Stimulated activated CD4-positive, alpha-beta T cell treated with anti-CD3 and anti-CD28 coated beads, Interleukin-12 subunit alpha, Interleukin-12 subunit beta, amount 100 ng/mL, for 48 hours (primary cell): ENCODE measurements at regions not wholly inside any gene's neighbourhood (a gene's known extent, or its start where the extent isn't known, plus 50 kb on each side); places are given as distances from the start of the nearest gene placed in this dataset.
"Not testable (repeated sequence)": the region's sequence is repeated elsewhere in the genome, so short reads cannot be mapped to it uniquely, and the experiment has no call there.

Experiments
- DNase-seq, 3 donors: peaks; one replicate each; pipeline ENCODE4 v3.0.0-alpha.2; 2020; ENCODE audit warnings: low read depth in 2 of 3, low spot score in 1 of 3

- no peak for DNase-seq
These were observed 808.7 kb downstream of the XPNPEP1 start for GRCh38 chr10:109114579-109114978.

- no peak for DNase-seq
These were observed 816.7 kb downstream of the XPNPEP1 start for GRCh38 chr10:109106604-109107003.

DNA sequence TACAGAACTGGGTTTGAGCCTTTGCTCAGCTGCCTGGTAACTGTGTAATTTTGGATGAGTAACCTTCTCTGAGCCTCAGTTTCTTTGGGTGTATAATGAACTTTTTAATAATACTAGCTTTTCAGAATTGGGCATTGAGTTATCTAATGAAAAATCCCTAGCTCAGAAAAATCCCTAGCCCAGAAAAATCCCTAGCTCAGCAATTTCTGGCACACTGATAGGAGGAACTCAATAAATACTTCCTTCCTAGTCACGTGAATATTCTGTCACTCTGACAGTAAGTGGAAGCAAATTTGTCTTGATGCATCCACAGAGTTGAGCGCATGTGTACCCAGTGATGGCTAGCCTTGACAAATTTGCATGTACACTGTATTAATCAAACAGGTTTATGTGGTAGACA, 817.6 kb downstream of the XPNPEP1 start:
- DNase-seq: no peak

DNA sequence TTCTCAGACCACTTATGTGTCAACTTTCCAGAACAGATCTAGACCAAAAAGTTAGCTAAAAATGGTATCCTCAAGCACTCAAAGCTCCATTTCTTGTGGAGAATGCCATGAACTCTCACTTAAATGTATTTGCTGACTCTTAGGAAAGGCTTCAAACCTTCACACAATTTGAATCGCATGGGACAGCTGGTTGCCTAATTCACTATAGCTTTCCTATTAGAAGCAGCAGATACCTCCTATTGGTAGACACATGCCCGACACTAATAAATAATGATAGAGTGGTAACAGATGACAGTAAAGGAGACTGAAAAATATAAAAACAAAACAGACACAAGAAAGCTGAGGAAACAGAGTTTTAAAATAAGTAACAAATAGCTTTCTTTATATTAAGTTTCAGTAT, 818.5 kb downstream of the XPNPEP1 start:
- DNase-seq: no peak

GRCh38 chr10:109103278-109103677, 820.0 kb downstream of the XPNPEP1 start:
- DNase-seq: no peak

GRCh38 chr10:109089779-109090178, 833.5 kb downstream of the XPNPEP1 start:
- no peak for DNase-seq

DNA sequence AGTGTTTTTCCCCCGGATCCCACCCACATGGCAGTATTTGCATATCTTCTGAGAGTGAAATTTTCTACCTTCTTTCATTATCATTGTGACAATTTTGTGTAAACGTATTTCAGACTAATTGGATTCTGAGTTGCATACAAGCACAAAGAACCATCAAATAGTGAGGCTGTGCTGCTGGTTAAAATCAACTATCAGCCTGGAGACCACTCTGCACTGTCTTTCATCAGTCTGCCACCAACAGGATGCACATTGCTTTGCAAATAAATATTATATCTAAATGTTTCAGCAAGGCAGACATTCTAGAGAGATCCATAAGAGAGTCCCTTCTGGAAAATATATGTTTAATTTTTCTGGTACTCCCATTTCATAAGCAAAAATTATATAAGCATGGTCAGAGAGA, 851.8 kb downstream of the XPNPEP1 start:
- DNase-seq: no peak

- no peak for DNase-seq
These were observed 852.8 kb downstream of the XPNPEP1 start for GRCh38 chr10:109070492-109070891.

DNA sequence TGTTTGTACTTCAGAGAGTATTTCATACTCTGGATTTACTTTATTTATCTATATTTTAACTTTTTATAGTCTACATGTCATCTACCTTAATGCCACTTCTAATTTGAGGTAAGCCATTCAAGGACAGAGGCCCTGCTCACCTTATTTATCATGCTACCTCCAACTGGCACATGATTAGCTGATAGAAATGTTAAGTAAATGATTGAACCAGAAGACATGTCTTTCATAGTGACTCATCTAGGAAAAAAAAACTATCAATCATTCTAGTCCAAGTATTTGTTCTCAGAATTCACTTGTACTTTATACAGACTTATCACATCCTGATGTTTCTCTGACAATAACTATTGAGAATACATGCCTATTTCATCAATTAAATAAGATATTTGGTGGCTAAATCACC, 856.3 kb downstream of the XPNPEP1 start:
- DNase-seq: no peak

DNA sequence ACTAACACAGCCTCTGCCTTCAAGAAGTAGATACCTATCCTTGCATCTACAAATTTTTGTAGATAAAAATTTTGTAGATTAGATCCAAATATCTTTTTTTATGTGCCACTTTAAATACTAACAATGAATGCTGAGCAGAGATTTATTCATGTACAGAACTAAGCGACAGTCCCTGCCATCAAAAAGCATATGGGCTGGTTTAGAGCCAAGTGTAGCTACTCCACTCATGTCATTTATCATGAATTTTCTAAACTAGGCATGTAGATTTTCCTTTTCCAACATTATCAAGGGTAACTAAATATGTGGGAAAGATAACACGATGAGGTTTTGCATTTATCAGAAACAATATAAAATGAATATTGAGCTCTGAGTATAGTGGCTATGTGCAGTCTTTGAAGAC, 857.5 kb downstream of the XPNPEP1 start:
- DNase-seq: no peak

- DNase-seq: no peak
These were observed 860.9 kb downstream of the XPNPEP1 start for GRCh38 chr10:109062371-109062770.

- DNase-seq: no peak
These were observed 868.1 kb downstream of the XPNPEP1 start for GRCh38 chr10:109055243-109055642.

- no peak for DNase-seq
These were observed 875.5 kb downstream of the XPNPEP1 start for GRCh38 chr10:109047856-109048255.

- DNase-seq: not testable (repeated sequence)
These were observed 876.9 kb downstream of the XPNPEP1 start for GRCh38 chr10:109046427-109046826.

GRCh38 chr10:109040622-109041021, 882.7 kb downstream of the XPNPEP1 start:
- DNase-seq: no peak

GRCh38 chr10:109037978-109038377, 885.3 kb downstream of the XPNPEP1 start:
- no peak for DNase-seq

- DNase-seq: no peak
These were observed 892.6 kb downstream of the XPNPEP1 start for GRCh38 chr10:109030581-109031210.

GRCh38 chr10:109029870-109030269, 893.4 kb downstream of the XPNPEP1 start:
- DNase-seq: no peak

DNA sequence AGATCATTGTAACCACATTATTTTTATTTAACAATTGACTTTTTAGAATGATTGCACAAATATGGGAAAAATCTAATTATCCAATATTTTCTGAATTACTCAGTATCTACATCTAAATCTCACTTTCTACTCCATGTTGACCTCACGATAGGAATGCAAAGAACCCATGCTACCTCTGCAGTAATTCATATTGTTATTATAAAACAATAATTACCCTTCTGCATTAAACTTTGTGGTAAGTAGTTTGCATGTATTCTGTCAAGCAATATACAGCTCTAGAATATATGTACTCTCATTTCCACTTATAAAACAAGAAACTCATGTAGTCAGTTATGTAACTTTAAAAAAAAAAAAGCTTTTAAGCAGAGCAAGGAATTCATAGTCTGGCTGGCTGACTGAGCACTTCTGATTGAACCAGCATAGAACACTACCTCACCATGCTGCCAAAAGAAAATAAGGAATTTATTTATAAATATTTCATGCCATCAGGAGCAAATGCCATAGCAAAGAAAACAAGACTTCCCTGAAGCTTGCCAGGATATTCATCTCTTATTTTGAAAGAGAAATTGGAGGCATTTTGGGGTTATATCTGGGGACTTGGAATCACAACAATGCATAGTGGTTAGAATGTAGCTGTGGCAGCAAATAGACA, 895.7 kb downstream of the XPNPEP1 start:
- no peak for DNase-seq

DNA sequence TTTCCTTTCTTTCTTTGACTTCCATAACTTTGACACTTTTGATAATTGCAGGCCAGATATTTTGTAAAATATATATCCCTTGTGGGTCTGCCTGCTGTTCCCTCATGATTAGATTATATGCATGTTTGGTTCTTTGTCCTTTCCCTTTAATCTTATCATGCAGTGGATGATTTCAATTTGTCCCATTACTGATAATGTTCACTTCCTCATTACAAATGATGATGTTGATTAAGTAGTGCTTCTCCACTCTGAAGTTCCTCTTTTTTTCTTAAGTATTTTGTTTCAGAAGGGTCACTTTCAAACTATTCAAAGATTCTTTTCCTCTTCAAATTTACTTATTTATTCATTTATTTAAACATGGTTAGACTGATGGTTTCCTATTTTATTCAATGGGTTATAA, 898.1 kb downstream of the XPNPEP1 start:
- no peak for DNase-seq

- DNase-seq: no peak
These were observed 900.8 kb downstream of the XPNPEP1 start for GRCh38 chr10:109022417-109023049.

DNA sequence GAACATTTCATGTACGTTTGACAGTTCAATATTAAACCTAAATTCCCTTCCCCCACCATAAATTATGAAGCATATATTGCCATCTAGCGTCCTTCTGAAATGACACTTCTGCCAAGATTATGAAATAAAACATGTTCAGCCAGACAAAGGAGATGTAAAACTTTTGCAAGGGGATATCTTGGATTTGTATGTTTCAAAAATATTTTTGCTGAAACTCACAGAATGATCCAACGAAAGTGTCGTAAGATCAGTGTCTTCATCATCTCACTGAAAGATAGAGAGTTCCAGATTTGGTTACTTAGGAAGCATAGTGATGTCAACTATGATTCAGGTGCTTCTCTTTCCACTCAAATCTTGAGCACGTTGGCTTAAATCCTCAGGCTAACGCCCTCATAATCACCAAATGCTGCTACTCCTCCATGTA, 904.3 kb downstream of the XPNPEP1 start:
- DNase-seq: no peak

GRCh38 chr10:109007514-109007913, 915.8 kb downstream of the XPNPEP1 start:
- DNase-seq: no peak
